Stimulated activated CD4-positive, alpha-beta T cell treated with anti-CD3 and anti-CD28 coated beads, Interleukin-12 subunit alpha, Interleukin-12 subunit beta, amount 100 ng/mL, for 48 hours (primary cell): ENCODE measurements at regions not wholly inside any gene's neighbourhood (a gene's known extent, or its start where the extent isn't known, plus 50 kb on each side); places are given as distances from the start of the nearest gene placed in this dataset.
"Not testable (repeated sequence)": the region's sequence is repeated elsewhere in the genome, so short reads cannot be mapped to it uniquely, and the experiment has no call there.

Experiments used
- DNase-seq, 3 donors: peaks; one replicate each; pipeline ENCODE4 v3.0.0-alpha.2; 2020; ENCODE audit warnings: low read depth in 2 of 3, low spot score in 1 of 3

DNA sequence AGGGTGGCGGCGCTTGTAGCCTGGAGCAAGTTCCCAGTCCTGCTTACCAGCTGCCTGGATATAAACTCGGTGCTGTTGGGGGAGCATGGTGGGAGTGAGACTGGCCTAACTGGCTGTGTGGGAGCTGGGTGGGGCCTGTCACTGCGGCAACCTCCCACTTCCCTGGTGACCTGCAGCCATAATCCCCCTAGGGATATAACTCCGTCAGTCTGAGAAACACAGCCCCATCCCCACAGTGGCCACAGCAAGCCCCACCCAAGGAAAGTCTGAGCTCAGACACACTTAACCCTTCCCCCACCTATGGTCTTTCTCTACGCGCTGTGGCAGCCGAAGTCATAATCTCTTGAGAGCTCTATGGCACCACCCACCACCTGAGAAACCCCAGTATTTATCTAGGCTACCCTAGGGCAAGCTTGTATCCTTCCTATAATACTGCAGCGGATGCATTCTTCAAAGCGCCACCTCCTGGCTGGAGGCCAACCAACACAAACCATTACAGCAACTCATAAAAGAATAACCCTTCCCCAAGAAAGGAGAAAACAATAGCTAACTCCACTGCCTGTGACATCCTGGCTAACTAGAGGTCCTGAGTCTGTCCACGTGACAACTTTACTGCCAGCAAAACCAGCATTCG is 57.4 kb downstream of the ZNF648 start:
- DNase-seq, result no peak

DNA sequence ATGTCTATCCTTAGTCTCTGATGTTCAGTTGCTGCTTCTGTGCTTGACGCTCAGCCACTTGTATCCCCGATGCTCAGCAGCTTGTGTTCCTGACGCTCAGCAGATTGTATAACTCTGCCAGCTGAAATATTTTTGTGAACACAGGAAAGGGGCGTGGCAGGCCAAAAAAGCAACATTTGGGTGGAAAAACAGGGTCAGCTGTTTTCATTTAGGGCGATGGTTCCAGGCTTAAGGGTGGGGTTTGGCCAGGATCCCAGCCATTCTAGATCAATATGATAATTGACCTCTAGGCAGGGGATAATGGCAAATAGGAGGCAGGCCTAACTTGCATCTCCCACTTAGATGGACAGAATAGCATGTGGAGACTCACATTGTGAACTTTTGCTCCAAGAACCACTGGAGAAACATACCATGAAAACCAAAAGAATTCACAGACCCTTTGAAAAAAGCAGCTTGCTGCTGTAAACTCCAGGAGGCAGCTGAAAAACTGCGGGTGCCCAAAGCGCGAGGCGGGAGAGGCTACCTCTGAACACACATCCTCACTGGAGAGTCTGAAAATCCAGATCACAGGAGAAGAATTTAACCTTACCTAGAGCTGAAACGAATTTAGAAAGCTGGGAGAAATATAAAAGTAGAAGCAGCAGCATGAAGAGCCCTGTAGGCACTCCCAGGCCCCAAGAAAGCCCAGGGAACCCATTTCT is 58.3 kb downstream of the ZNF648 start:
- DNase-seq, result no peak

DNA sequence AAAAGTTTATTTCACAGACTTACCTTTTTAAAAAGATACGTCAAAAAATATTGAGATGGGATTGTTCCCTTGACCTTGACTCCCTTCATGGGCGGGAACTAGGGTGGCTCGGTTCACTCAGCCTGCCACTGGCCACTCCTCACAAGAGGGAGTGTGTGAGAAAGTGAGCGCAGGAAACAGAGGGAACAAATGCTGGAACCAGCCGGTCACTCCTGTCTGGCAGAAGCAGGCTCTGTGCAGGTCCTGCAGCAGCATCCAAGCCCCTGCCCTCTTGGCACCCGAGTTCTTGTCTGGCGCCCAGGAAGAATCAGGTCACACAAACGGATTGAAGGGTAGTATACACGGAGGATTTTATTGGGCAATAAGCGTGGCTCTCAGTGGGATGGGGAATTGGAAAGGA is 58.9 kb downstream of the ZNF648 start:
- DNase-seq, result no peak

DNA sequence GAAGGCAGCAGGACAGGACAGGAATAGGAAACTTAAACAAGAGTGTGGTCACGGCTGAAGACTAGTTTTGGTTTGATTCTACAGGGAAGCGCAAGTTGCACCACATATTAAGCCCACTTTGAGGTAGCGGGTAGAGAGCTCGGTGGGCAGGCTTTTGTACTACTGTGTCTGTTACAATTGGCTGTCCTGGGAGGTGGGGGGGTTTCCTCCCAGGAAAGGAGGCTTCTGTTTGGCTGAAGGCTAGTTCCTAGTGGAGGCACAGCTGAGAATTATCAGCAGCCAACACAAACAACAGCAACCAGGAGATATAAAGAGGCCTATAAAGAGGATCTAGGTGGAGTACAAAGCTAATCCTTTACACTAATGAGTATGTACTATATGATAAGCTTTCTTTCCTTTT is 62.7 kb downstream of the ZNF648 start:
- no peak for DNase-seq

DNA sequence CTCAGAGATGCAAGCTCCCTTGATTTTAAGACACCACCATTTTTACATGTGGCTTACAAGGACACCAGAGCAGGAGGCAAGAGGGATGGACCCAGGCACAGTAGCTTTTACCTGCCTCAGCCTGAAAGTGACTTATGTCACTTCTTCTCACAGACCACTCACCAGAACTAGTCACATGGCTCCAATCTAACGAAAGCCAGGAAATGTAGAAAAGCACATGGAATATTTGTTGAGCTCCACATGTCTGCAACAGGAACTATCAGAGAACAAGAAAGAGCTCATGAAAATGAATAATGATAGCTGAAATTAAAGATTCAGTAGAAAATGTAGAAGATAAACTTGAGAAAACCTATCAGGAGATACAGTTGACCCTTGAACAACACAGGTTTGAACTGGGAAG is 69.4 kb downstream of the ZNF648 start:
- no peak for DNase-seq

DNA sequence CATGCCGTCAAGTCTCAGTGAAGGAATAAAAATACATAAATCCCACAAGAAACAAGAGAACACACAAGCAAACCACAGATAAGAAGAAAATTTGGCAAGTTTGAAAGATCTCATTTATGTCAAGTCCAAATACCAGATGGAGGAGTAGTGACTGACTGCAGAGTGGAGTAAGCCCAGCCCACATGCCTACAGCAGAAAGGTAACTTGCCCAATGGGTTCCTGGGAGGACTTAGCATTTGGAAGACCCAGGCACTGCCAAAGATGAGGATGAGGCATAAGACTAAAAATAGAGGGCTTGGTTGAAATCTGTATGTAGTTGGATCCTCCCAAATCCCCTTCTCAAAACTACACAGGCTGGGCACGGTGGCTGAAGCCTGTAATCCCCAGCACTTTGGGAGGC is 70.8 kb downstream of the ZNF648 start:
- no peak for DNase-seq

DNA sequence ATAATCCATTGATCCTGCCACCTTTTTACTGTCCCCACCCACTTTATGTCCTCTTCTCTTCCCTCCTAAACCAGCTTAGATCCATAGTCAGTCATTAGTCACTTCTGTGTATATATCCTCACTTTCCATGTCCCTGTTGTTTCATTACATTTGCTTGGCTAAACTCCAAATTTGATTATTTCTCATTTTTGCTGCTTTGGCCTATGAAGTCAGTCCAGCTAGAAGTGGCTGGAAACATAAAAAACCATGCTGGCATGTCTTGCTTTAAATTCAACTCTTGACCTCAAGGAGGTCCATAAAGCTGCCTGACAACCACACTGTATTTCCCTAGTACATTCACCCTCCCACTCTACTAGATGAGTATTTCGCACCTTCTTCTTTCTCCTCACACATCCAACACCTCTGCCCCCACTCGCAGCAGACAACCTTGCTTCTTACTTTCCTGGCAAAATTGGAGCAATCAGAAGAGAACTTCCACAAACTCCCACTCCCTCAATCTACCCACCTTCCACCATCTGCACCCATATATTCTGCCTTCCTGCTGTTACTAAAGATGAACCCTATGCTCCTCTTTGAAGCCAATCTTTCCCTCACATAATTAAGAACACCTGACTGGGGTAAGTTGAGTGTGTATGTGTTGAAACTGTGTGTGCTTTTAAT is 72.1 kb downstream of the ZNF648 start:
- DNase-seq, result no peak

DNA sequence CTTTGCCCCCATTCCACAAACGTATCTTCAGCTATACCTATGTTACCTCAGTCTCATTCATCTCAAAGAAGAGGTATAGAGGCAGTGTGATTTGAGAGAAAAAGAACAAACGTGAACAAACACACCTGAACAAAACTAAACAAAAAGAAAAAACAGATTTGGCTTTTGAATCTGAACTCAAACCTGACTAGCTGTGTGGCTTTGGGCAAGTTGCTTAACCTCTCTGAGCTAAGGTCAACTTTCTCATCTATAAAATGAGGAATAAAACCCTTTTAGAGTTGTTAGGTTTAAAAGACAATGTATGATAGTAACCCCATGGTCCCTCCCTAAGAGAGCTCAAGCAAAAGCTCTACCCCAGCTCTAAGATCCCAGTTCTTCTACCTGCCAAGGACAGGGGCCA is 73.5 kb downstream of the ZNF648 start:
- DNase-seq, result no peak

DNA sequence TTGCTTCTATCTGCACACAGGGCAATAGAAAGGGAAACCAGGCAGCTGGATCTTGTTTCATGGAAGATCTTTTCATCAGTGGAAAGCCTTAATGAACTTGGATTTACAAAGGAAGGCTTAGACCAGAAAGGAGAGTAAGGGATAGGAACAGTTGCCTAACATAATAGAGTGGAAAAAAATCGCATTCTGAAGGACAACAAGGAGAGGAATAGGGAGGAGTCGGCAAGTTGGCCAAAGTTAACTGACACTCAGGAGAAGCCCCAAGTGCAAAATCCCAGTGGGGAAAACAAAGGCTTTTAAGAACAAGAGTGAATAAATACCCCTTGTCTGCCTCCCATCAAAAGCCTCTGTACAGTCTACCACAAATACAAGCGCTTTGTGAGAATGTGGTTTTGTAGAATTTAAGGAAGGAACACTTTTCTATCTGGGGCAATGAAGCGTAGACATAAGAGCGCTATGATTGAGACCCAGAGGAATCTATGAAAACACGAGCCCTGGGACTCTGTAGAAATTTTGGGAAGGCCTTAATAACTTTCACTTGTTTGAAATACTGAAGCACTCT is 74.1 kb downstream of the ZNF648 start:
- no peak for DNase-seq

DNA sequence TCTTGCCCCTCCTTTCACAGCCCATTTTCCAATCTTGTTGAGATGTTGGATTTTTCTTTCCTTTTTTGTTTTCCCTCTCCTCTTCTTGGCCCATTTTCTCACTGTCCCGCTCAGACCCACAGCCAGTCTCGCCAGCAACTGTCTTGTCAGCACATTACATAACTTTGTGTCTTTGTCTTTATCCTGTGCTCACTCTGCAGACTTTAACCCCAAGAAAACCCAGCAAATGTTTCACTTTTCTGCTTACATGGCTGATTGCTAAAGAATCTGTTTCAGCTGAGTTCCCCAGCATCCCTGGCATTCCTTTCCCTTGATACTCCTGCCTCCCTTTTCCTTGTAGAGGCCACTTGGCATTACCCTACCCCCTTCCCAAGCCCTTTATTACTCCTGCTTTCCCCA is 74.6 kb downstream of the ZNF648 start:
- DNase-seq, result no peak

DNA sequence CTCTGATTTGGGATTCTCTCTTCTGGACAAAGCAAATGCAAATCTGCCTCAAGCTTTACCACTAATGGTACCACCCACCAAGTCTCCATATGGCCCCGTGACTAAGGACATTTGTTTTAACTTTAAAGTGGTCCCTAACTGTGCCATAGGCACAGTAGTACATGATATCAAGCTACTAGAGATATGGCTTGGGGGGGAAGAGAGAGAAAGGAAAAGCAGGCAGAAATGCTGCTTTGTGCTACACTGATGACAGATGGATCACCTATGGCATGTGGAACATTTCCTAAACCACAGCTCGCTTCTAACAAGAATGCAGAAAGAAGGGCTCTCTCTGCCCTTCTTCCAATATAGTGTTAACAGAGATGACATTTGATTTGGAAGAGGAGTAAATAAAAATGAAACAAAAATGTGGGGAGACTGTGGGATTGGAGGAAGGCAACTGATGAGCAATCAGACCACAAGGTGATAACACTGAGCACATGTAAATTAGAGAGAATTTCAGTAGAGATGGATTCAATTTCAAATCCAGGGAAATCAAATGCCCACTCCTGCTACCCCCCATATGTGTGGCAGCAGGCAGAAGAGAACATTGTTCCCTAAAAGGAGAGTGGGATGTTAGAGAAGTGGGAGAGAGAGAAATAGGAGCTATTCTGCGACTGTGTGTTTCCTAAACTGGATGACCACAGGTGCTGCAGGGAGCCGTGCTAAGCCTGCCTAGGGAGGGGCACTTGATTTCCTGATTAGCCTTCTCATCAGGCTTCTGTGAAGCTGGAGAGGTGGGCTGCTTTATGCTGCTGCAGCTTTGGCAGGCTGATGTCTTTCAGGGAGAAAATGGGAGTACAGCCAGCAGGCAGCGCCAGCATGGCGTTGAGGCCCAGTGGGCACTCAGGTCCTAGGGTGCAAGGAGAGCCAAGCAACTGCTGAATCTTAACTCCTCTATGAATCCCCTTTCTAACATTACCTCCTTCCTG is 75.3 kb downstream of the ZNF648 start:
- DNase-seq, result no peak

DNA sequence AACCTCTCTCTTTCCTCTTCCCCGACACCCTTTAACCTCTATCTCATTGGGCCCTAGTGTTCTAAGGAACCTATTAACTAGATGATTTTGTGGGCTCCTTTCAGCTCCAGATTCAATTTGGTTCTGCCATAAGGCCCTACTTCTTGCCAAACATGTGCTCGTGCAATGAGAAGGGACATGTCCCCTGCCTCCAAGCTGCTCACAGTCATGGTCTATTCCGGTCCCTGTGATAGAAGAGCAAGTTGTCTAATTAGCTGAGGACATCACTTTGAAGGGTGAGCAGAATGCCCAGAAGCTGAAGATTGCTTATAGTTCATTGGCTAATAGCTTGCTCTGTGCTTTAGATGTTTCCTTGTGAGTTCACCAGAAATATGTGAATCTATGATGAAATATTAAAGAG is 76.2 kb downstream of the ZNF648 start:
- no peak for DNase-seq

DNA sequence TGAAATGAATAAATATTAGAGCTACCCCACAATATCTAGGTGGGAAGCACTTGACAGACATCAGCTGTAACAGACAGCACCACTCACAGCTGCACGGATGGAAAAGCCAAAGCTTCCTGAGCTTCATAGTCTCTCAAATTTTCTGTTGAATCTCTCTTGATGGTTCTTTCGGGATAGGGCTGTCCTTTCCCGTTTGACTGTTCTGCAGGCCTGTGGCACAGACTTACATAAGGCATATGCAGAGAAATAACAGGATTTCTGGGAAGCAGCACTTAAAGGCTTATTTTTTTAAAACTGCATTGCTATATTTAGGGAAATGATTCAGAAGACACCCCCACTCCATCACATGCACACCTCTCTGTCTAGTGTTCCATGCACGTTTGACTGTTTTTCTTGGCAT is 77.5 kb downstream of the ZNF648 start:
- no peak for DNase-seq

DNA sequence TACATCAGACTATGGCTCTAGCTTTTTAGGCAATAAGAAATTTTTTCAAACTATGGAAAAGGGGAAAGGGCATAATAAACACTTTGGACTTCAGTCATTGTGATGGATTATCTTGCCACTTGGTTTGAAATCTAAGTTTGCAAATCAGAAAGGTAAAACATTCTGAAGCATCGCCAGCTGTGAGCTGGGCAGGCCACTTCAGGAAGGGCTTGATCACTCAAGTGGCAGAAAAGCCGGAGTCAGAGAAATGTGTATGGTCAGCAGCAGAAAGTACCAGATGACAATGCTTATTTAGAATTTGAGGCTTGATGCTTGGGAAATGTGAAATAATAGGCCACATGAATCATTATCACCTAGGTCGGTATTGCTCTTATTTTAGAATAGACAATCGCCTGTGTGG is 79.7 kb downstream of the ZNF648 start:
- DNase-seq, result no peak

DNA sequence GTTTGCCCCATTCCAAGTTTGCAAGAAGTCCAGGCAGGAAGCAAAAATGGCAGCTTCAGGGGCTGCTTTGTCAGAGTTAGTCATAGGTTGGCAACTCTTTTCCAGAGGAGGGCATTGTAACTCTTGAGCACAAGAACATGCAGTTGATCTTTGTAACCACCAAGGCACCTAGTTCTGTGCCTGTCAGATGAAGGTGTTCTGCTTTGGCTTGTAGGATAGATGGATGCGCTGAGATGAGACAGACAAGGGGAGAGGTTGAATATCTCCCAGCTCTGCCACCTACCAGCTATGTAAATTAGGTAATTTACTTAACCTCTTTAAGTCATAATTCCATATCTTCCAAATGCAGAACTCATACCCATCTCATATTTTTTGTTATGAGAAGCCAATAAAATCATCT is 89.3 kb downstream of the ZNF648 start:
- no peak for DNase-seq

DNA sequence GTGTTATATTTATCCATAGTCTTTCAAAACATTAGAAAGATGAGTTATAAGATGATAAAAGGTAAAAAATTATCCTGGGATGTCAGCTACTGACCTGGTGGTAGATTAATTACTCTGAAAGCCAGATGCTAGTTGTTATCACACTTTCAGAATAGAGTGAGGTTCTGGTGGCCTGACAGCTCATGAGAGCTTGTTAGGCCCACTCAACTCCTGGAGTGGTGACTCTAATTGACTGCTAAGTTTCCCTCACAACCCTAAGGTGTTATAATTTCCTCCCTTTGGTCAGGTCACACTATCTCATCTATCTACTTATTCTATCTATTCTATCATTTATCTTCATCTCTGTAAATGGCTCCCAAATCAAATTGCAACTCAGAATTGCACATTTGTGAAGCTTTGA is 90.1 kb downstream of the ZNF648 start:
- DNase-seq, result no peak

DNA sequence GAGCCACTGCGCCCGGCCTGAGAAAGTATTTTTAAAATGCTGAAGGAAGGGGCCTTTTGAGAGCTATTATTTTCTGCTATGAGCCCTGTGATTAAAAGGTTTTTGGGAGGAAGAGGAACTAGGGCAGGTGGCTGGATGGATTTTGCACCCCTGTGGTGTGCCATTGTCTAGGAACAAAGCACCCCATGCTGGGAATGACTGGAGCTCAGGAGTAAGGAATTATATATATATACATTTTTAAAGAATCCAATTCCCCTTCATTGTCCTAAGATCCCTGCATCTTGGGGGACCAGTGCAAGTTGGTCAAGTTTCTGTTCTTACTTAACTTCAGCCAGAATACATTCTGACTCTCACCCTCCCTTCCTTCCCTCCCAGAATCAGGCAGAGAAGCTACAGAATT is 91.6 kb downstream of the ZNF648 start:
- DNase-seq, result no peak

DNA sequence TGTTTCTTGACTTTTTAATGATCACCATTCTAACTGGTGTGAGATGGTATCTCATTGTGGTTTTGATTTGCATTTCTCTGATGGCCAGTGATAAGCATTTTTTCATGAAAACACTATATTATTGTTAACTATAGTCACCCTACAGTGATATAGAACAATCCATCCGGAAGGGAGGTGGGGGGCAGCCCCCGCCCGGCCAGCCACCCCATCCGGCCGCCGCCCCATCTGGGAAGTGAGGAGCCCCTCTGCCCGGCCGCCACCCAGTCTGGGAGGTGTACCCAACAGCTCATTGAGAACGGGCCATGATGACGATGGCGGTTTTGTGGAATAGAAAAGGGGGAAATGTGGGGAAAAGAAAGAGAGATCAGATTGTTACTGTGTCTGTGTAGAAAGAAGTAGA is 106.8 kb downstream of the ZNF648 start:
- not testable (repeated sequence) for DNase-seq

DNA sequence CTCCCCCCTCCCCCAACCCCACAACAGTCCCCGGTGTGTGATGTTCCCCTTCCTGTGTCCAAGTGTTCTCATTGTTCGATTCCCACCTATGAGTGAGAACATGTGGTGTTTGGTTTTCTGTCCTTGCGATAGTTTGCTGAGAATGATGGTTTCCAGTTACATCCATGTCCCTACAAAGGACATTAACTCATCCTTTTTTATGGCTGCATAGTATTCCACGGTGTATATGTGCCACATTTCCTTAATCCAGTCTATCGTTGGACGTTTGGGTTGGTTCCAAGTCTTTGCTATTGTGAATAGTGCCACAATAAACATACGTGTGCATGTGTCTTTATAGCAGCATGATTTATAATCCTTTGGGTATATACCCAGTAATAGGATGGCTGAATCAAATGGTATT is 107.3 kb downstream of the ZNF648 start:
- not testable (repeated sequence) for DNase-seq

DNA sequence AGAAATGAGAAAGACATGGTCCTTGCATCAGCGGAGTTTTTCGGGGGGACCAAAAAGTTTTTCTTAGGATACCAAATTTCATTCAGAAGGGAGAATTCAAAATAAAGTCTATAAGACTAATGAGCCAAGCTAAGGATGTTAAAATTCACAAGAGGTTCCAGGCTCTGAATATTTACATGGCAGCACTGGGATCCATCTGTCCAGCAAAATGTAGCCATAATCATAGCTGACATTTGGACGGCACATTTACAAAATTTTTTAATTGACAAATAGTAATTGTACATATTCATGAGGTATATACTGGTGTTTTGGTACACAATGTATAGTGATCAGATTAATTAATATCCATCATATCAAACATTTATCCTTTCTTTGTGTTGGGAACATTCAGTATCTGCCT is 107.9 kb downstream of the ZNF648 start:
- no peak for DNase-seq

DNA sequence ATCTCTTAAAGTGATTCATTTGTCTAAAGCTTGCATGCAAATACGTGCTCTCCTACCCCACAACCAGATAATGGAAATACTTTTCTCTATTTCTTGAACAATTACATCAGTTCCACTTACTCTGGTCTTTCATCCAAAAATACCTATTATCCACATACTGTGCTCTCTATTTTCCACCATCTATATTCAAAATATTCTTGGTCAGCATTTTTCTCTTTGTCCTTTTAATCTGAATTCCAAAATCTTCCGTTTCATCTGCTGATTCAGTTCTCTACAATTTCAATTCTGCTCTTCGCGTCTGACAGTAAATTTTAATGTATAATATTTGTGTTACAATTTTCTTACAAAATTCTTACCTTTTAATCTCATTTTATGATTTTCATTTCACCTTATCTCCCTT is 110.3 kb downstream of the ZNF648 start:
- no peak for DNase-seq
